Epithelial cell of proximal tubule (primary cell): ENCODE measurements at regions not wholly inside any gene's neighbourhood (a gene's known extent, or its start where the extent isn't known, plus 50 kb on each side); places are given as distances from the start of the nearest gene placed in this dataset.

ENCODE experiments used
- DNase-seq: peaks from one replicate; pipeline ENCODE4 v3.0.0-alpha.2; 2011; ENCODE audit warnings: low read depth
- H3K4me3 ChIP-seq: 2 replicates; pipeline ENCODE4 v1.5.1; 2011; ENCODE audit warnings: low read depth, mild to moderate bottlenecking, low read length
- TF ChIP-seq, protein P1 (sequence below): conservative IDR thresholded peaks from 2 replicates; pipeline ENCODE4 v1.5.1; 2012; ENCODE audit warnings: low read depth, mild to moderate bottlenecking, low read length

- DNase-seq = no peak
- H3K4me3 ChIP-seq = no peak overlapping the region
- TF ChIP-seq, protein P1, sequence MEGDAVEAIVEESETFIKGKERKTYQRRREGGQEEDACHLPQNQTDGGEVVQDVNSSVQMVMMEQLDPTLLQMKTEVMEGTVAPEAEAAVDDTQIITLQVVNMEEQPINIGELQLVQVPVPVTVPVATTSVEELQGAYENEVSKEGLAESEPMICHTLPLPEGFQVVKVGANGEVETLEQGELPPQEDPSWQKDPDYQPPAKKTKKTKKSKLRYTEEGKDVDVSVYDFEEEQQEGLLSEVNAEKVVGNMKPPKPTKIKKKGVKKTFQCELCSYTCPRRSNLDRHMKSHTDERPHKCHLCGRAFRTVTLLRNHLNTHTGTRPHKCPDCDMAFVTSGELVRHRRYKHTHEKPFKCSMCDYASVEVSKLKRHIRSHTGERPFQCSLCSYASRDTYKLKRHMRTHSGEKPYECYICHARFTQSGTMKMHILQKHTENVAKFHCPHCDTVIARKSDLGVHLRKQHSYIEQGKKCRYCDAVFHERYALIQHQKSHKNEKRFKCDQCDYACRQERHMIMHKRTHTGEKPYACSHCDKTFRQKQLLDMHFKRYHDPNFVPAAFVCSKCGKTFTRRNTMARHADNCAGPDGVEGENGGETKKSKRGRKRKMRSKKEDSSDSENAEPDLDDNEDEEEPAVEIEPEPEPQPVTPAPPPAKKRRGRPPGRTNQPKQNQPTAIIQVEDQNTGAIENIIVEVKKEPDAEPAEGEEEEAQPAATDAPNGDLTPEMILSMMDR = no peak
These were observed 197.5 kb downstream of the UBE3A start for GRCh38 chr15:25241241-25241801.

DNA sequence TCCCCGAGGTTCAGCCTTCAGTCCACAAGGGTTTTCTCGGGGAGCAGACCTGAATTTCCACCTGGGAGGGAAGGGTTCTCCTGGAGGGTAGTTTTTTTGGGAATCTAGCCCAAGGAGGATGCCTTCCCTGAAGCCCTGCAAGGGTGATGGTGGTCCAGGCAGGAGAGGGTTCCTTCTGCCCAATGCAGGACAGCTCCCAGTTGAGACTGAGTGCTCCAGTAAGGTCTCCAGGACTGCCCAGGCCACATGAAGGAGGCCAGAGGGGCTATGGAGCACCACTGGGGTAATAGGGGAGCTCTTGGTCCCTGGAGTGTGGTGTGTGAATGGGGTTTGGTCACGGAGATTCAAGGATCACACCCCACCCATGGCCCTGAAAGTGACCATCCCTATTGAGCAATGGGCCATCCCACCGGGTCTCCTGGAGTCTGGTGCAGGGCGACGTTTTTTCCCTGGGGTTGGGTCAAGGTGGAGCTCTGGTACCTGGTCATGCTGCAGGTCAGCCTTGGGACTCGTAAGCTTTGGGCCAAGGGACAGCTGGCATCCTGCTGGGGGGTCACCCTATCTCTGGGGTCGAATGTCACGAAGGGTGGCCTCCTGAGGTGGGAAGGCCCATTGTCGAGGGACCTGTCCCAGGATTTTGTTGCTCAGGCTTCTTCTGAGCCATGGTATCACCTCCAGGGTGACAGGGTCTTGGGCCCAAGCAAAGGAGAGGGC, 196.5 kb downstream of the UBE3A start:
- DNase-seq = no peak
- TF ChIP-seq, protein P1 = no peak
- H3K4me3 ChIP-seq = no peak overlapping the region

GRCh38 chr15:25242957-25243799, 195.6 kb downstream of the UBE3A start:
- H3K4me3 ChIP-seq = no peak overlapping the region
- TF ChIP-seq, protein P1 = no peak

DNA sequence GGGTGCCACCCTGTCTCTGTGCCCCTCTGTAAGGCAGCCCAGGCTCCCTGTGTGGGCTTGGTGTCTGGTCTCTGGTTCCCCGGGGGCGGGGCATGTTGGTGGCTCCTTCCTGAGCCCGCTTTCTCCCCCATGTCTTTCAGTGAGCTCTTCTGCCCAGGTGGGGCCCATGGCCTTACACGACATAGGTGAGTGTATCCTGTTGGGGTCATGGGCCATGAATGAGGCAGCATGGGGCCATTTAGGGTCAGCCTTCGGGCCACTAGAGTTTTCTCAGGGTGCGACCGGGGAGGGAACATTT, 195.1 kb downstream of the UBE3A start:
- TF ChIP-seq, protein P1 = no peak
- no peak for DNase-seq
- no peak overlapping the region for H3K4me3 ChIP-seq

More at GRCh38 chr15:25242957-25243799, 195.6 kb downstream of the UBE3A start:
- DNase-seq = no peak

DNA sequence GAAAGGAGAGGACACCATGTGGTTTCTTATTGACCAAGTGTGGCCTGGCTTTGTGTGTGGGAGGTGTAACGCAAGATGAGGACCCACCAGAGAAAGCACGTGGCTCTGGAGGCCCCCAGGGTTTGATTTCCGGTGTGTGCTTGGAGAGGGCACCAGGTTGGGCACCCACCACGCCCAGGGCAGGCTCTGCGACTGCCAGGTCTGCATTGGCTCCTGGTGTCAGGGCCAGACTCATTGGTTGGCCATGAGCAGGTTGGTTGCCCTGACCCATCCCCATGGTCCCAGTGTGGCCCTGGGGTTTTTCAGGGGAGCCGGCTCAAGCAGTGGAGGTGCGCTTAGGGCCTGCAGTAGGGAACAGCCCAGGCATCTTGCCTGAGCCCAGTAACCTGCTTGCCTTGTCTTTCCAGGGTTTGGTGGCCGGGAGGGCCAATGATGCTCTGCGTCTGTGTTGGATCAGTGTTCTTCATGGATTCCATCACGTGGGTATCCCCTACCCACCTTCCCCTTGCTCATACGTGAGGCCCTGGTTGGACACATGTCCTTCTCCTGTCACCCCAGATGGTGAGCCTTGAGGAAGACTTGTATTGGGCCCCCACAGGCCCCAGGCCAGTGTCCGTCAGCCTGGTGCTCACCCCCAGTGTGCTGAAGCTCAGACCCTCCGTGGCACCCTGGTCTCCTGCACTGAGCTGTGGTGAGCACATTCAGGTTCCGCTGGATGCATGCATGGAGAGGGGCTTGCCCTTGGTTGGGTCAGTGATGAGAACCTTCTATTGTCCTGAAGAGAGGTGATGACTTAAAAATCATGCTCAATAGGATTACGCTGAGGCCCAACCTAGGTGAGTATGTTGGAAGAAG, 193.9 kb downstream of the UBE3A start:
- no peak for DNase-seq
- no peak overlapping the region for H3K4me3 ChIP-seq
- TF ChIP-seq, protein P1 = no peak

- TF ChIP-seq, protein P1 = no peak
- DNase-seq = no peak
- H3K4me3 ChIP-seq = no peak overlapping the region
These were observed 192.8 kb downstream of the UBE3A start for GRCh38 chr15:25245801-25246622.
